HepG2 (cell line): ENCODE measurements at regions not wholly inside any gene's neighbourhood (a gene's known extent, or its start where the extent isn't known, plus 50 kb on each side); places are given as distances from the start of the nearest gene placed in this dataset.

ENCODE experiments used
- ATAC-seq: fragments of 200-7000 bp; cut with Tn5 transposase; 3 replicates; pipeline ENCODE4 v1.9.1; 2020; ENCODE audit warnings: mild to moderate bottlenecking, moderate library complexity
- BruUV-seq: library from RNA; stranded (reverse); fragments of 400-500 nt; replicated peaks from 2 replicates; lab custom pipeline; 2021; lab: Mats Ljungman, UMichigan
- CTCF ChIA-PET: fragments of 300-600 bp; formaldehyde crosslinking; extraction: SDS; loops from one replicate; lab custom pipeline; 2021; ENCODE audit warnings: low total read pairs, inconsistent platforms, low intra/inter-chr PET ratio; lab: Yijun Ruan, JAX
- POLR2A ChIA-PET: fragments of 350-600 bp; sonication (Branson Sonifier 250); formaldehyde crosslinking; loops from one replicate; lab custom pipeline; 2020; ENCODE audit warnings: antibody characterized with exemption, inconsistent platforms; lab: Yijun Ruan, JAX
- DNase-seq: peaks from one replicate; pipeline ENCODE4 v3.0.0-alpha.2; 2015; ENCODE audit warnings: low spot score
- FAIRE-seq: peaks from 3 replicates; lab custom pipeline; 2011; peaks lifted over from hg19 to GRCh38; lab: Jason Lieb, UNC
- H2AFZ ChIP-seq: one replicate; pipeline ENCODE4 v1.6.1; 2011; ENCODE audit warnings: low read length, inconsistent platforms
- H3K27ac ChIP-seq: fragments of 300-600 bp; 3 replicates; pipeline ENCODE4 v1.8.0; 2011; ENCODE audit warnings: mixed run types, mild to moderate bottlenecking, mixed read lengths, low read length, inconsistent platforms; ENCODE audit not compliant: insufficient read depth; ENCODE audit errors: extremely low read length
- H3K27me3 ChIP-seq, 2 experiments: fragments of 200-600 bp in 1 of 2; 2 replicates in 1 of 2; 3 replicates in 1 of 2; pipeline versions ENCODE4 v1.6.0 to v1.8.0; 2011; ENCODE audit warnings: low read length in 2 of 2, mild to moderate bottlenecking in 2 of 2, moderate library complexity in 2 of 2, inconsistent platforms in 1 of 2; ENCODE audit not compliant: insufficient read depth in 2 of 2, control insufficient read depth in 1 of 2
- H3K36me3 ChIP-seq, 2 experiments: fragments of 200-600 bp in 1 of 2; replicated peaks in 1 of 2; 2 replicates in 1 of 2; 3 replicates in 1 of 2; pipeline versions ENCODE4 v1.5.1 to v1.8.0; 2011; ENCODE audit warnings: low read length in 2 of 2, inconsistent platforms in 1 of 2; ENCODE audit not compliant: insufficient read depth in 2 of 2, control insufficient read depth in 1 of 2
- H3K4me1 ChIP-seq: 2 replicates; pipeline ENCODE4 v1.5.1; 2012; ENCODE audit warnings: low read length, inconsistent platforms; ENCODE audit not compliant: insufficient read depth
- H3K4me2 ChIP-seq: 2 replicates; pipeline ENCODE4 v1.6.0; 2011; ENCODE audit warnings: low read depth, low read length, inconsistent platforms
- H3K4me3 ChIP-seq, 3 experiments: fragments of 200-600 bp in 1 of 3; sonication (generic), shearing (Covaris generic) in 1 of 3; replicated peaks in 1 of 3; 2 replicates each; pipeline ENCODE4 v1.5.1; 2011 to 2016; ENCODE audit warnings: low read length in 3 of 3, inconsistent platforms in 2 of 3, low read depth in 2 of 3, mild to moderate bottlenecking in 2 of 3, control low read depth in 1 of 3, mixed read lengths in 1 of 3; ENCODE audit not compliant: insufficient read depth in 1 of 3
- H3K79me2 ChIP-seq: one replicate; pipeline ENCODE4 v1.6.1; 2011; ENCODE audit warnings: low read length, inconsistent platforms; ENCODE audit not compliant: insufficient read depth
- H3K9ac ChIP-seq: 2 replicates; pipeline ENCODE4 v1.6.0; 2011; ENCODE audit warnings: mild to moderate bottlenecking, low read depth, low read length, inconsistent platforms; ENCODE audit not compliant: insufficient read depth
- H3K9me3 ChIP-seq: 2 replicates; pipeline ENCODE4 v1.5.1; 2012; ENCODE audit warnings: mild to moderate bottlenecking, low read length
- H4K20me1 ChIP-seq: 2 replicates; pipeline ENCODE4 v1.6.0; 2011; ENCODE audit warnings: inconsistent platforms, mild to moderate bottlenecking, low read length, moderate library complexity; ENCODE audit not compliant: insufficient read depth
- BORCS8-MEF2B ChIP-seq: sonication (generic); formaldehyde crosslinking; IDR thresholded peaks from 2 replicates; pipeline ENCODE4 v1.8.0; 2022; ENCODE audit warnings: mild to moderate bottlenecking, missing genetic modification reagents
- MBD4 ChIP-seq: IDR thresholded peaks from 2 replicates; pipeline ENCODE4 v1.6.1; 2012; ENCODE audit warnings: low read length, inconsistent platforms, borderline replicate concordance
- NAIF1 ChIP-seq: sonication (generic); formaldehyde crosslinking; IDR thresholded peaks from 2 replicates; pipeline ENCODE4 v1.5.0; 2020; ENCODE audit warnings: mild to moderate bottlenecking, missing genetic modification reagents, borderline replicate concordance
- NFKBIZ ChIP-seq: IDR thresholded peaks from 2 replicates; pipeline ENCODE4 v1.6.1; 2018; ENCODE audit warnings: missing genetic modification reagents, missing compliant biosample characterization
- PAXIP1 ChIP-seq: sonication (generic); formaldehyde crosslinking; conservative IDR thresholded peaks from 2 replicates; pipeline ENCODE4 v1.4.0; 2020; ENCODE audit warnings: mild to moderate bottlenecking, missing genetic modification reagents, moderate library complexity
- RBAK ChIP-seq: sonication (generic); formaldehyde crosslinking; IDR thresholded peaks from 2 replicates; pipeline ENCODE4 v1.5.1; 2020; ENCODE audit warnings: mild to moderate bottlenecking, missing genetic modification reagents
- SYNCRIP ChIP-seq: fragments of 200-400 bp; formaldehyde crosslinking; IDR thresholded peaks from 2 replicates; pipeline ENCODE4 v1.6.1; 2018; ENCODE audit warnings: mild to moderate bottlenecking, low read depth, low read length; ENCODE audit not compliant: insufficient read depth
- UBTF ChIP-seq: sonication (generic); formaldehyde crosslinking; IDR thresholded peaks from 2 replicates; pipeline ENCODE4 v1.4.0; 2020; ENCODE audit warnings: mild to moderate bottlenecking, missing genetic modification reagents
- ZNF44 ChIP-seq: sonication (generic); formaldehyde crosslinking; IDR thresholded peaks from 2 replicates; pipeline ENCODE4 v1.5.1; 2020; ENCODE audit warnings: mild to moderate bottlenecking, missing genetic modification reagents
- ZNF639 ChIP-seq: conservative IDR thresholded peaks from 2 replicates; pipeline ENCODE4 v1.6.1; 2018; ENCODE audit warnings: missing genetic modification reagents
- ZNF713 ChIP-seq: sonication (generic); formaldehyde crosslinking; IDR thresholded peaks from 2 replicates; pipeline ENCODE4 v1.4.0; 2020; ENCODE audit warnings: mild to moderate bottlenecking, missing genetic modification reagents
- ZNF746 ChIP-seq: sonication (generic); formaldehyde crosslinking; IDR thresholded peaks from 2 replicates; pipeline ENCODE4 v1.8.0; 2022; ENCODE audit warnings: mild to moderate bottlenecking, missing genetic modification reagents
- WGBS: methylation state at CpG from one replicate; pipeline ENCODE4 v1.1.6; 2017; ENCODE audit warnings: low lambda C conversion rate; 5-methylcytosine and 5-hydroxymethylcytosine counted together
- in situ Hi-C: cut with HindIII; loops from 2 replicates; pipeline ENCODE4 v1.10.0; 2017; ENCODE audit warnings: low pct_unique_long_range_greater_than_20kb; ENCODE audit not compliant: extremely low pct_ligation_motif_present
- intact Hi-C: fragments of 100-400 bp; cut with micrococcal nuclease; formaldehyde crosslinking; loops from one replicate; pipeline ENCODE4 v1.10.0; 2022; ENCODE audit not compliant: unreplicated experiment

DNA sequence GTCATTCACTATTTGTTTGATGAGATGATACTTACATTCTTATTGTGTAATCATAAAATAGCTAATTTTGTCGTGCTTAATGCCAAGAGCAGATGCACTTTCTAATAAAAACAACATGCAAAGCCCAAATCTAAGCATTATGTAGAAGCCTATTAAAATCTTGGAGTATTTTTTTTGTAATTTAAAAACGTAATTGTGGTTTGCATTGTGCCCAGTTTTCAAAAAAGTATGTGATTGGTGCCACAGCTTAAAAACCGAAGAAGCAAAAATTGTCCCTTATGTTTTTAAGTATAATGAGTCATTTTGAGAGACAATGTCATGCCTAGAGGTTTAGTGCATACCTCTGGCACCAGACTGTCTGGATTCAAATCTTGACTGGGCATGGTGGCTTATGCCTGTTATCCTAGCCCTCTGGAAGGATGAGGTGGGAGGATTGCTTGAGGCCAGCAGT is 464.8 kb upstream of the RGS6 start:
- Histone ChIP-seq H4K20me1 (no peaks in the 10 kb centered on the region), H3K9me3 (no peaks in the 10 kb centered on the region), H3K27ac (no peak overlapping the region), H3K4me2 (no peak overlapping the region), H3K4me3 (no peak overlapping the region), H3K27me3 (no peaks in the 10 kb centered on the region), H3K36me3 (no peaks in the 10 kb centered on the region), H2AFZ (no peak overlapping the region), H3K9ac (no peak overlapping the region), H3K79me2 (no peaks in the 10 kb centered on the region), H3K4me1 (peaks cover 6% of the 10 kb centered on the region; the same call in 1 of the 2 replicates)
- ATAC-seq, result no peak
- POLR2A ChIA-PET, result no interaction called here
- WGBS, result 95% methylated on average over 3 of the region's 3 CpGs
- TF ChIP-seq MBD4, result no peak
- no peak for TF ChIP-seq UBTF (CRISPR knock-in tag)
- TF ChIP-seq BORCS8-MEF2B (CRISPR knock-in tag), result no peak
- TF ChIP-seq ZNF639 (CRISPR knock-in tag), result no peak
- no peak for TF ChIP-seq ZNF713 (CRISPR knock-in tag)
- TF ChIP-seq NAIF1 (CRISPR knock-in tag), result no peak
- no peak for TF ChIP-seq ZNF746 (CRISPR knock-in tag)
- no peak for TF ChIP-seq SYNCRIP
- no peak for TF ChIP-seq ZNF44 (CRISPR knock-in tag)
- no peak for TF ChIP-seq RBAK (CRISPR knock-in tag)
- TF ChIP-seq NFKBIZ (CRISPR knock-in tag), result no peak
- TF ChIP-seq PAXIP1 (CRISPR knock-in tag), result no peak
- DNase-seq, result no peak
- BruUV-seq, result no TSS peak
- CTCF ChIA-PET, result no interaction called here
- no peak for FAIRE-seq
- intact Hi-C loops (no loop called here), in situ Hi-C loops (no loop called here)
